ENCODE measurements at regions not wholly inside any gene's neighbourhood (a gene's known extent, or its start where the extent isn't known, plus 50 kb on each side); places are given as distances from the start of the nearest gene placed in this dataset.

- Mint-ChIP-seq H3K36me3 (ENCODE audit: low read depth) (no peaks in the 10 kb centered on the region), H3K27me3 (ENCODE audit: insufficient read depth) (no peaks in the 10 kb centered on the region), H3K9me3 (no peaks in the 10 kb centered on the region), H3K27ac (no peak overlapping the region), H3K4me3 (no peak overlapping the region), H3K4me1 (no peaks in the 10 kb centered on the region)
- 90 to 93% methylated on average over 4 to 5 of the region's 5 CpGs for WGBS, 2 experiments (ENCODE audit: insufficient coverage in 1 of 2, insufficient read length in 1 of 2)
- no peak for TF ChIP-seq CTCF (conservative IDR thresholded peaks at IDR 0.05)
- H3K36me3 ChIP-seq (ENCODE audit: control insufficient read depth, insufficient read depth, low read length), result no peaks in the 10 kb centered on the region
- H3K4me3 ChIP-seq (ENCODE audit: low read length), result no peak overlapping the region
- H3K9me3 ChIP-seq (ENCODE audit: control insufficient read depth, low read length), result no peaks in the 10 kb centered on the region
- H3K4me1 ChIP-seq (ENCODE audit: control insufficient read depth, insufficient read depth, low read length), result no peaks in the 10 kb centered on the region
- no peak overlapping the region for H3K9ac ChIP-seq (ENCODE audit: extremely low read depth, low read length, poor library complexity, severe bottlenecking)
- H3K27ac ChIP-seq (ENCODE audit: low read depth, low read length), result no peak overlapping the region
- no peaks in the 10 kb centered on the region for H3K27me3 ChIP-seq (ENCODE audit: control insufficient read depth, insufficient read depth, low read length, poor library complexity, severe bottlenecking)
- no peak for DNase-seq
Measured at GRCh38 chr1:194171596-194171995, 985.2 kb upstream of the B3GALT2 start.

GRCh38 chr1:194167956-194168640 is 981.7 kb upstream of the B3GALT2 start:
- Mint-ChIP-seq H3K27ac (no peak overlapping the region), H3K9me3 (no peaks in the 10 kb centered on the region), H3K27me3 (ENCODE audit: insufficient read depth) (no peaks in the 10 kb centered on the region), H3K36me3 (ENCODE audit: low read depth) (no peaks in the 10 kb centered on the region), H3K4me3 (no peak overlapping the region), H3K4me1 (no peaks in the 10 kb centered on the region)
- Histone ChIP-seq H3K27me3 (ENCODE audit: control insufficient read depth, insufficient read depth, low read length, poor library complexity, severe bottlenecking) (no peaks in the 10 kb centered on the region), H3K4me1 (ENCODE audit: control insufficient read depth, insufficient read depth, low read length) (no peaks in the 10 kb centered on the region), H3K9ac (ENCODE audit: extremely low read depth, low read length, poor library complexity, severe bottlenecking) (no peak overlapping the region), H3K9me3 (ENCODE audit: control insufficient read depth, low read length) (no peaks in the 10 kb centered on the region), H3K36me3 (ENCODE audit: control insufficient read depth, insufficient read depth, low read length) (no peaks in the 10 kb centered on the region), H3K4me3 (ENCODE audit: low read length) (no peak overlapping the region), H3K27ac (ENCODE audit: low read depth, low read length) (no peak overlapping the region)
- WGBS, 2 experiments (ENCODE audit: insufficient coverage in 1 of 2, insufficient read length in 1 of 2), result 89 to 96% methylated on average over 2 to 3 of the region's 4 CpGs
- TF ChIP-seq CTCF (conservative IDR thresholded peaks at IDR 0.05), result no peak
- no peak for DNase-seq

- Mint-ChIP-seq H3K27me3 (ENCODE audit: insufficient read depth) (no peaks in the 10 kb centered on the region), H3K9me3 (no peaks in the 10 kb centered on the region), H3K27ac (no peak overlapping the region), H3K4me1 (no peaks in the 10 kb centered on the region), H3K4me3 (no peak overlapping the region), H3K36me3 (ENCODE audit: low read depth) (no peaks in the 10 kb centered on the region)
- Histone ChIP-seq H3K27me3 (ENCODE audit: control insufficient read depth, insufficient read depth, low read length, poor library complexity, severe bottlenecking) (no peaks in the 10 kb centered on the region), H3K36me3 (ENCODE audit: control insufficient read depth, insufficient read depth, low read length) (no peaks in the 10 kb centered on the region), H3K4me1 (ENCODE audit: control insufficient read depth, insufficient read depth, low read length) (no peaks in the 10 kb centered on the region), H3K9me3 (ENCODE audit: control insufficient read depth, low read length) (no peaks in the 10 kb centered on the region), H3K4me3 (ENCODE audit: low read length) (no peak overlapping the region), H3K27ac (ENCODE audit: low read depth, low read length) (no peak overlapping the region), H3K9ac (ENCODE audit: extremely low read depth, low read length, poor library complexity, severe bottlenecking) (no peak overlapping the region)
- WGBS, 2 experiments (ENCODE audit: insufficient coverage in 1 of 2, insufficient read length in 1 of 2), result 100% methylated on average over 1 of the region's 1 CpG; no CpG with 5 or more reads in 1 of the 2 experiments
- no peak for TF ChIP-seq CTCF (conservative IDR thresholded peaks at IDR 0.05)
- DNase-seq, result no peak
Measured at GRCh38 chr1:194164755-194165154, 978.3 kb upstream of the B3GALT2 start.
